Keratinocyte (primary cell): ENCODE measurements at regions not wholly inside any gene's neighbourhood (a gene's known extent, or its start where the extent isn't known, plus 50 kb on each side); places are given as distances from the start of the nearest gene placed in this dataset.

ENCODE experiments used
- CTCF ChIP-seq, 3 experiments: IDR thresholded peaks in 1 of 3; conservative IDR thresholded peaks in 1 of 3; optimal IDR thresholded peaks in 1 of 3; 2 replicates in 2 of 3; 3 replicates in 1 of 3; pipeline versions ENCODE3 to v1.5.1; 2011; ENCODE audit warnings: low read length in 3 of 3, mild to moderate bottlenecking in 3 of 3, moderate library complexity in 2 of 3, control low read depth in 1 of 3, inconsistent platforms in 1 of 3; ENCODE audit not compliant: insufficient read depth in 2 of 3; ENCODE audit errors: extremely low read depth in 1 of 3
- EZH2 ChIP-seq: IDR thresholded peaks from one replicate; pipeline ENCODE4 v1.6.1; 2012; ENCODE audit warnings: inconsistent platforms, mild to moderate bottlenecking, low read length, moderate library complexity

- TF ChIP-seq CTCF (optimal IDR thresholded peaks at IDR 0.05 in 1 of 3, IDR thresholded peaks at IDR 0.05 in 1 of 3, conservative IDR thresholded peaks at IDR 0.05 in 1 of 3; ENCODE audit: extremely low read depth in 1 of 3, insufficient read depth in 2 of 3, low read length in 3 of 3) (no peak), EZH2 (no peak)
Measured at GRCh38 chr11:70655816-70656215, 257.5 kb downstream of the CTTN start.
